ENCODE measurements at regions not wholly inside any gene's neighbourhood (a gene's known extent, or its start where the extent isn't known, plus 50 kb on each side); places are given as distances from the start of the nearest gene placed in this dataset.

GRCh38 chr10:18955061-18955460, 93.5 kb upstream of the MALRD1 start:
- FAIRE-seq: no peak
- Histone ChIP-seq H3K36me3 (ENCODE audit: insufficient read depth, low read length) (no peaks in the 10 kb centered on the region), H3K4me2 (ENCODE audit: low read length) (no peak overlapping the region), H3K4me1 (ENCODE audit: insufficient read depth, low read length) (no peaks in the 10 kb centered on the region), H2AFZ (ENCODE audit: low read depth, low read length) (no peak overlapping the region), H3K27ac (ENCODE audit: low read depth, low read length) (no peak overlapping the region), H3K9me3 (ENCODE audit: insufficient read depth, low read depth, low read length) (no peaks in the 10 kb centered on the region), H3K9ac (ENCODE audit: low read length) (no peak overlapping the region), H4K20me1 (ENCODE audit: insufficient read depth, low read length) (no peaks in the 10 kb centered on the region), H3K79me2 (ENCODE audit: insufficient read depth, low read length) (no peaks in the 10 kb centered on the region), H3K27me3 (ENCODE audit: insufficient read depth, low read length) (no peaks in the 10 kb centered on the region), H3K4me3 (ENCODE audit: insufficient read depth, low read depth, low read length) (no peak overlapping the region)
- TF ChIP-seq, protein P1, sequence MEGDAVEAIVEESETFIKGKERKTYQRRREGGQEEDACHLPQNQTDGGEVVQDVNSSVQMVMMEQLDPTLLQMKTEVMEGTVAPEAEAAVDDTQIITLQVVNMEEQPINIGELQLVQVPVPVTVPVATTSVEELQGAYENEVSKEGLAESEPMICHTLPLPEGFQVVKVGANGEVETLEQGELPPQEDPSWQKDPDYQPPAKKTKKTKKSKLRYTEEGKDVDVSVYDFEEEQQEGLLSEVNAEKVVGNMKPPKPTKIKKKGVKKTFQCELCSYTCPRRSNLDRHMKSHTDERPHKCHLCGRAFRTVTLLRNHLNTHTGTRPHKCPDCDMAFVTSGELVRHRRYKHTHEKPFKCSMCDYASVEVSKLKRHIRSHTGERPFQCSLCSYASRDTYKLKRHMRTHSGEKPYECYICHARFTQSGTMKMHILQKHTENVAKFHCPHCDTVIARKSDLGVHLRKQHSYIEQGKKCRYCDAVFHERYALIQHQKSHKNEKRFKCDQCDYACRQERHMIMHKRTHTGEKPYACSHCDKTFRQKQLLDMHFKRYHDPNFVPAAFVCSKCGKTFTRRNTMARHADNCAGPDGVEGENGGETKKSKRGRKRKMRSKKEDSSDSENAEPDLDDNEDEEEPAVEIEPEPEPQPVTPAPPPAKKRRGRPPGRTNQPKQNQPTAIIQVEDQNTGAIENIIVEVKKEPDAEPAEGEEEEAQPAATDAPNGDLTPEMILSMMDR (IDR thresholded peaks at IDR 0.05; ENCODE audit: insufficient read depth, low read depth, low read length): no peak
- TF ChIP-seq EZH2 (IDR thresholded peaks at IDR 0.05; ENCODE audit: insufficient read depth, low read length): no peak
- no peak for DNase-seq (ENCODE audit: low read depth)
- H3K27me3 Mint-ChIP-seq (ENCODE audit: low read depth, unreplicated experiment): no peaks in the 10 kb centered on the region
- no peak overlapping the region for H3K27ac Mint-ChIP-seq (ENCODE audit: unreplicated experiment)
- no peaks in the 10 kb centered on the region for H3K36me3 Mint-ChIP-seq (ENCODE audit: low read depth, unreplicated experiment)
- no peak overlapping the region for H3K4me3 Mint-ChIP-seq (ENCODE audit: unreplicated experiment)
- peaks cover 9% of the 10 kb centered on the region for H3K4me1 Mint-ChIP-seq (ENCODE audit: low read depth, unreplicated experiment)
- peaks cover 3% of the 10 kb centered on the region for H3K9me3 Mint-ChIP-seq (ENCODE audit: unreplicated experiment)

- DNase-seq (ENCODE audit: low read depth) (no peak), FAIRE-seq (no peak)
- Histone ChIP-seq H3K9me3 (ENCODE audit: insufficient read depth, low read depth, low read length) (no peaks in the 10 kb centered on the region), H3K4me2 (ENCODE audit: low read length) (no peak overlapping the region), H3K4me3 (ENCODE audit: insufficient read depth, low read depth, low read length) (no peak overlapping the region), H4K20me1 (ENCODE audit: insufficient read depth, low read length) (no peaks in the 10 kb centered on the region), H3K27ac (ENCODE audit: low read depth, low read length) (no peak overlapping the region), H3K36me3 (ENCODE audit: insufficient read depth, low read length) (no peaks in the 10 kb centered on the region), H2AFZ (ENCODE audit: low read depth, low read length) (no peak overlapping the region), H3K9ac (ENCODE audit: low read length) (no peak overlapping the region), H3K4me1 (ENCODE audit: insufficient read depth, low read length) (no peaks in the 10 kb centered on the region), H3K79me2 (ENCODE audit: insufficient read depth, low read length) (no peaks in the 10 kb centered on the region), H3K27me3 (ENCODE audit: insufficient read depth, low read length) (no peaks in the 10 kb centered on the region)
- Mint-ChIP-seq H3K27me3 (ENCODE audit: low read depth, unreplicated experiment) (no peaks in the 10 kb centered on the region), H3K27ac (ENCODE audit: unreplicated experiment) (no peak overlapping the region), H3K4me3 (ENCODE audit: unreplicated experiment) (no peak overlapping the region), H3K4me1 (ENCODE audit: low read depth, unreplicated experiment) (peaks cover 6% of the 10 kb centered on the region), H3K36me3 (ENCODE audit: low read depth, unreplicated experiment) (no peaks in the 10 kb centered on the region), H3K9me3 (ENCODE audit: unreplicated experiment) (peaks cover 1% of the 10 kb centered on the region)
- no peak for TF ChIP-seq EZH2 (IDR thresholded peaks at IDR 0.05; ENCODE audit: insufficient read depth, low read length)
- TF ChIP-seq, protein P1 (IDR thresholded peaks at IDR 0.05; ENCODE audit: insufficient read depth, low read depth, low read length): no peak
These were observed 89.2 kb upstream of the MALRD1 start for GRCh38 chr10:18959369-18959768.

DNA sequence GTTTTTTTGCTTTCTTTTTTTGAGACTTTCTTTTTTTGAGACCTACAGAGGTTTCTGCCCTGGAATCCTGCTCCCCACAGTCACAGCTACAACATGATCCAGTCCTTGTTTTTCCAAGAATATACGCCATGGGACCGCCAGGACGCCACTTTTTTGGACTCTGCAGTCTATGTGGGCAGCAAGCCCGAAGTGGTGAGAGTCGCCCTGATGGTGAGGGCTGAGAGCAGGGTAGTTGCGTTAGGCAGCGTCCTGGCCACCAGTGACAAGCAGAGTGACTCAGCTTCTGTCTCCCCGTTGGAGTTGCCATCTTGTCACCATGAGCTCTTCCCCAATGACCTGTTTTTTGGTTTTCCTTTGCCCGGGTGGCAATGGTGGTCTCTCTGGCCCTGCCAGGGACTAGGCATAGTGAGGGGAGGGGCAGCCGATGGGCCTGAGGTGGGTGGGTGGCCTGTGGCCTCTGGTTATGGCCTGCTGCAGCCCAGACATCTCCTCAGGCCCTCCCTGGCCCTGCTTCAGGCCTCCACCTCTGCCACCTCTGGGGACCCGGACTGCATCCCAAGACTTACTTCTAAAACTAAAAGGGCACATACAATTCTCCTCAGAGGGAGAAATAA, 88.0 kb upstream of the MALRD1 start:
- H3K36me3 ChIP-seq (ENCODE audit: insufficient read depth, low read length): no peaks in the 10 kb centered on the region
- H3K9ac ChIP-seq (ENCODE audit: low read length): no peak overlapping the region
- H3K4me1 ChIP-seq (ENCODE audit: insufficient read depth, low read length): no peaks in the 10 kb centered on the region
- FAIRE-seq: no peak
- H3K27ac ChIP-seq (ENCODE audit: low read depth, low read length): no peak overlapping the region
- H3K79me2 ChIP-seq (ENCODE audit: insufficient read depth, low read length): no peaks in the 10 kb centered on the region
- Mint-ChIP-seq H3K27me3 (ENCODE audit: low read depth, unreplicated experiment) (no peaks in the 10 kb centered on the region), H3K4me1 (ENCODE audit: low read depth, unreplicated experiment) (peaks cover 6% of the 10 kb centered on the region), H3K27ac (ENCODE audit: unreplicated experiment) (no peak overlapping the region), H3K9me3 (ENCODE audit: unreplicated experiment) (peaks cover 1% of the 10 kb centered on the region), H3K4me3 (ENCODE audit: unreplicated experiment) (no peak overlapping the region), H3K36me3 (ENCODE audit: low read depth, unreplicated experiment) (no peaks in the 10 kb centered on the region)
- no peak overlapping the region for H3K4me2 ChIP-seq (ENCODE audit: low read length)
- H2AFZ ChIP-seq (ENCODE audit: low read depth, low read length): no peak overlapping the region
- no peaks in the 10 kb centered on the region for H4K20me1 ChIP-seq (ENCODE audit: insufficient read depth, low read length)
- no peak for TF ChIP-seq EZH2 (IDR thresholded peaks at IDR 0.05; ENCODE audit: insufficient read depth, low read length)
- TF ChIP-seq, protein P1 (IDR thresholded peaks at IDR 0.05; ENCODE audit: insufficient read depth, low read depth, low read length): no peak
- no peak for DNase-seq (ENCODE audit: low read depth)
- H3K9me3 ChIP-seq (ENCODE audit: insufficient read depth, low read depth, low read length): no peaks in the 10 kb centered on the region
- no peak overlapping the region for H3K4me3 ChIP-seq (ENCODE audit: insufficient read depth, low read depth, low read length)
- no peaks in the 10 kb centered on the region for H3K27me3 ChIP-seq (ENCODE audit: insufficient read depth, low read length)
